ENCODE measurements at regions not wholly inside any gene's neighbourhood (a gene's known extent, or its start where the extent isn't known, plus 50 kb on each side); places are given as distances from the start of the nearest gene placed in this dataset.
"Not testable (repeated sequence)": the region's sequence is repeated elsewhere in the genome, so short reads cannot be mapped to it uniquely, and the experiment has no call there.

DNA sequence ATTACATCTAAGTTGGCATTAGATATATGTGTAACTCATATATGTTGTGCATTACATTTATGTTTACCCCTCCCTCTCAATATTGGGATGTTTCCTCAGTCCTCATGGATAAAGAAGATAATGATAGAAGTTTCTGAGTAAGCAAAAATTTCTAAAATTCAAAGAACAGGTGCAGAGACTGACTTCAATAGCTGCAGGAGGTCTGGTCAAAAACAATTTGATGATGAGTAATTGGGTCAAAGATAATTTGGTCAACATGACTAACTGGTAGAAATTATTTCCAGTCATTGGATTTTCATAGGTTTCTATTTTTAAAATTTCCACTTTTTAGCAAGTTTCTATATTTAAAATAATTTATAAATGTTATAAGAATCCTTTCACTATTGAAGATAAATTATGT is 1130.9 kb upstream of the SLC39A10 start:
- no peak overlapping the region for H3K4me3 Mint-ChIP-seq
- TF ChIP-seq, protein P1, sequence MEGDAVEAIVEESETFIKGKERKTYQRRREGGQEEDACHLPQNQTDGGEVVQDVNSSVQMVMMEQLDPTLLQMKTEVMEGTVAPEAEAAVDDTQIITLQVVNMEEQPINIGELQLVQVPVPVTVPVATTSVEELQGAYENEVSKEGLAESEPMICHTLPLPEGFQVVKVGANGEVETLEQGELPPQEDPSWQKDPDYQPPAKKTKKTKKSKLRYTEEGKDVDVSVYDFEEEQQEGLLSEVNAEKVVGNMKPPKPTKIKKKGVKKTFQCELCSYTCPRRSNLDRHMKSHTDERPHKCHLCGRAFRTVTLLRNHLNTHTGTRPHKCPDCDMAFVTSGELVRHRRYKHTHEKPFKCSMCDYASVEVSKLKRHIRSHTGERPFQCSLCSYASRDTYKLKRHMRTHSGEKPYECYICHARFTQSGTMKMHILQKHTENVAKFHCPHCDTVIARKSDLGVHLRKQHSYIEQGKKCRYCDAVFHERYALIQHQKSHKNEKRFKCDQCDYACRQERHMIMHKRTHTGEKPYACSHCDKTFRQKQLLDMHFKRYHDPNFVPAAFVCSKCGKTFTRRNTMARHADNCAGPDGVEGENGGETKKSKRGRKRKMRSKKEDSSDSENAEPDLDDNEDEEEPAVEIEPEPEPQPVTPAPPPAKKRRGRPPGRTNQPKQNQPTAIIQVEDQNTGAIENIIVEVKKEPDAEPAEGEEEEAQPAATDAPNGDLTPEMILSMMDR (IDR thresholded peaks at IDR 0.05) = no peak
- H3K4me2 ChIP-seq (replicated peaks; ENCODE audit: extremely low read depth, low read length, poor library complexity, severe bottlenecking) = no peak overlapping the region
- no peaks in the 10 kb centered on the region for H3K36me3 Mint-ChIP-seq
- intact Hi-C loops (cut with micrococcal nuclease) = no loop called here
- no peaks in the 10 kb centered on the region for H4K20me1 ChIP-seq (ENCODE audit: insufficient read depth, low read length)
- no peaks in the 10 kb centered on the region for H3K79me2 ChIP-seq (ENCODE audit: insufficient read depth, low read length)
- no peaks in the 10 kb centered on the region for H3K4me1 Mint-ChIP-seq
- no peak overlapping the region for H3K27ac ChIP-seq (ENCODE audit: low read depth in 1 of 2, low read length in 2 of 2)
- DNase-seq = no peak
- no peaks in the 10 kb centered on the region for H3K9me3 ChIP-seq (replicated peaks in 1 of 2; ENCODE audit: control insufficient read depth in 1 of 2, insufficient read depth in 1 of 2, low read length in 2 of 2)
- no peak overlapping the region for H3K9ac ChIP-seq (ENCODE audit: insufficient read depth, low read length, poor library complexity, severe bottlenecking)
- H3K27me3 Mint-ChIP-seq (ENCODE audit: low read depth in 3 of 3) = no peaks in the 10 kb centered on the region
- H3K27me3 ChIP-seq (ENCODE audit: control insufficient read depth in 2 of 2, insufficient read depth in 2 of 2, low read length in 2 of 2) = no peaks in the 10 kb centered on the region
- H2AFZ ChIP-seq (ENCODE audit: insufficient read depth, low read depth, low read length, poor library complexity, severe bottlenecking) = no peak overlapping the region
- H3K4me1 ChIP-seq (ENCODE audit: control insufficient read depth in 1 of 2, insufficient read depth in 2 of 2, low read length in 2 of 2) = no peaks in the 10 kb centered on the region
- no peak overlapping the region for H3K4me3 ChIP-seq (replicated peaks in 1 of 3; ENCODE audit: low read depth in 2 of 3, low read length in 3 of 3)
- H3K36me3 ChIP-seq (replicated peaks in 1 of 2; ENCODE audit: control insufficient read depth in 1 of 2, insufficient read depth in 2 of 2, low read length in 2 of 2) = no peaks in the 10 kb centered on the region
- peaks cover 0 to 5% (median 2%) of the 10 kb centered on the region in 7 donors for H3K9me3 Mint-ChIP-seq
- H3K27ac Mint-ChIP-seq = no peak overlapping the region

DNA sequence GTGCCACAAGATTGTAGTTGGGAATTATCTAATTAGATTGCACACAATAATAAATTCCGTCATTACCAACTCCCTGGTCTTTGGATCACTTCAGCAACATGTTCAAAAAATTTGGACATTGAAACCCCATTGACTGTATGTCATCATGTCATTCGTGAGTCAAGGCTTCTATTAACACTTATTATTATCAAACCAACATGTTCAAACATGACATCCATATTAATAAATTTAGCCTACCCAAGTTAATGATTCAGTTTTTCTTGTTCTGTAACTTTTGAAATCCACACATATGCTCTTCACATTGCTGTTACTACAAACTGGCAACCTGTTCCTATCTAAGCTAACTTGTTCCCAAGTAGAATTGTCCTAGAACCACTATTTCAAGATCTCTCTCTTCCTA is 1142.7 kb upstream of the SLC39A10 start:
- H3K9me3 Mint-ChIP-seq = peaks cover 0 to 5% (median 0%) of the 10 kb centered on the region in 7 donors
- WGBS (ENCODE audit: insufficient coverage) = no CpG with 5 or more reads among the region's 2 CpGs
- no peaks in the 10 kb centered on the region for H3K4me1 ChIP-seq (ENCODE audit: control insufficient read depth in 1 of 2, insufficient read depth in 2 of 2, low read length in 2 of 2)
- no peaks in the 10 kb centered on the region for H3K36me3 ChIP-seq (replicated peaks in 1 of 2; ENCODE audit: control insufficient read depth in 1 of 2, insufficient read depth in 2 of 2, low read length in 2 of 2)
- no peak overlapping the region for H3K9ac ChIP-seq (ENCODE audit: insufficient read depth, low read length, poor library complexity, severe bottlenecking)
- H3K27ac ChIP-seq (ENCODE audit: low read depth in 1 of 2, low read length in 2 of 2) = no peak overlapping the region
- no peak overlapping the region for H3K27ac Mint-ChIP-seq
- intact Hi-C loops (cut with micrococcal nuclease) = no loop called here
- H3K27me3 ChIP-seq (ENCODE audit: control insufficient read depth in 2 of 2, insufficient read depth in 2 of 2, low read length in 2 of 2) = no peaks in the 10 kb centered on the region
- H3K79me2 ChIP-seq (ENCODE audit: insufficient read depth, low read length) = no peaks in the 10 kb centered on the region
- no peaks in the 10 kb centered on the region for H3K4me1 Mint-ChIP-seq
- H3K36me3 Mint-ChIP-seq = no peaks in the 10 kb centered on the region
- no peak overlapping the region for H3K4me2 ChIP-seq (replicated peaks; ENCODE audit: extremely low read depth, low read length, poor library complexity, severe bottlenecking)
- no peak overlapping the region for H3K4me3 ChIP-seq (replicated peaks in 1 of 3; ENCODE audit: low read depth in 2 of 3, low read length in 3 of 3)
- TF ChIP-seq, protein P1 (IDR thresholded peaks at IDR 0.05) = no peak
- no peak overlapping the region for H2AFZ ChIP-seq (ENCODE audit: insufficient read depth, low read depth, low read length, poor library complexity, severe bottlenecking)
- peaks cover 5 to 7% of the 10 kb centered on the region in 2 donors for H3K9me3 ChIP-seq (replicated peaks in 1 of 2; ENCODE audit: control insufficient read depth in 1 of 2, insufficient read depth in 1 of 2, low read length in 2 of 2)
- no peaks in the 10 kb centered on the region for H3K27me3 Mint-ChIP-seq (ENCODE audit: low read depth in 3 of 3)
- DNase-seq = no peak
- no peaks in the 10 kb centered on the region for H4K20me1 ChIP-seq (ENCODE audit: insufficient read depth, low read length)
- H3K4me3 Mint-ChIP-seq = no peak overlapping the region

DNA sequence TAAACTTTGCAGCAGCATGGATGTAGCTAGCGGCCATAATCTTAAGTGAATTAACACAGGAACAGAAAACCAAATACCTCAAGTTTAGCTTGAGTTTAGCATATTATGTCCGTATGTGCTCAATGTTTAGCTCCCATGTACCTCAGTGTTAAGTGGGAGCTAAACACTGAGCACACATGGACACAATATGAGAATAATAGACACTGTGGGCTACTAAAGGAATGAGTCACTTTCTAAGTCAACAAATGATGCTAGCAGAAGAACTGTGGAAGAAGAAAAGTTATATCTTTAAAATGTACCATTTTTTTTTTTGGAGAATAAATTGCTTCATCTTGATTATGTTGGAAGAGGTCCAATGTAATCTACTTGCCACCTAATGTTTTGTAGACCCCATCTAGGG is 1146.0 kb upstream of the SLC39A10 start:
- H3K36me3 ChIP-seq (replicated peaks in 1 of 2; ENCODE audit: control insufficient read depth in 1 of 2, insufficient read depth in 2 of 2, low read length in 2 of 2); H3K4me3 Mint-ChIP-seq; H3K4me1 ChIP-seq (ENCODE audit: control insufficient read depth in 1 of 2, insufficient read depth in 2 of 2, low read length in 2 of 2); intact Hi-C loops (cut with micrococcal nuclease); H2AFZ ChIP-seq (ENCODE audit: insufficient read depth, low read depth, low read length, poor library complexity, severe bottlenecking); H3K9me3 ChIP-seq (replicated peaks in 1 of 2; ENCODE audit: control insufficient read depth in 1 of 2, insufficient read depth in 1 of 2, low read length in 2 of 2); H3K27me3 Mint-ChIP-seq (ENCODE audit: low read depth in 3 of 3); DNase-seq; H3K4me3 ChIP-seq (replicated peaks in 1 of 3; ENCODE audit: low read depth in 2 of 3, low read length in 3 of 3); H3K79me2 ChIP-seq (ENCODE audit: insufficient read depth, low read length); H3K4me1 Mint-ChIP-seq; H3K4me2 ChIP-seq (replicated peaks; ENCODE audit: extremely low read depth, low read length, poor library complexity, severe bottlenecking); H3K9ac ChIP-seq (ENCODE audit: insufficient read depth, low read length, poor library complexity, severe bottlenecking); H3K27ac Mint-ChIP-seq; H3K27me3 ChIP-seq (ENCODE audit: control insufficient read depth in 2 of 2, insufficient read depth in 2 of 2, low read length in 2 of 2); H3K9me3 Mint-ChIP-seq; H3K36me3 Mint-ChIP-seq; H3K27ac ChIP-seq (ENCODE audit: low read depth in 1 of 2, low read length in 2 of 2); H4K20me1 ChIP-seq (ENCODE audit: insufficient read depth, low read length): not testable (repeated sequence)
- no CpG with 5 or more reads among the region's 2 CpGs for WGBS (ENCODE audit: insufficient coverage)

DNA sequence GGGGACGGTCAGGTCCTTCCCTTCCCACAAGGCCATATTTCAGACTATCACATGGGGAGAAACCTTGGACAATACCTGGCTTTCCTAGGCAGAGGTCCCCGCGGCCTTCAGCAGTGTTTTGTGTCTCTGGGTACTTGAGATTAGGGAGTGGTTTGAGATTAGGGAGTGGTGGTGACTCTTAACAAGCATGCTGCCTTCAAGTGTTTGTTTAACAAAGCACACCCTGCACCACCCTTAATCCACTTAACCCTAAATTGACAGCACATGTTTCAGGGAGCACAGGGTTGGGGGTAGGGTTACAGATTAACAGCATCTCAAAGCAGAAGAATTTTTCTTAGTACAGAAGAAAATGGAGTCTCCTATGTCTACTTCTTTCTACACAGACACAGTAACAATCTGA is 1152.2 kb upstream of the SLC39A10 start:
- H3K27me3 Mint-ChIP-seq (ENCODE audit: low read depth in 3 of 3); H3K36me3 ChIP-seq (replicated peaks in 1 of 2; ENCODE audit: control insufficient read depth in 1 of 2, insufficient read depth in 2 of 2, low read length in 2 of 2); H3K4me3 ChIP-seq (replicated peaks in 1 of 3; ENCODE audit: low read depth in 2 of 3, low read length in 3 of 3); H3K4me1 Mint-ChIP-seq; H3K4me1 ChIP-seq (ENCODE audit: control insufficient read depth in 1 of 2, insufficient read depth in 2 of 2, low read length in 2 of 2); H3K4me2 ChIP-seq (replicated peaks; ENCODE audit: extremely low read depth, low read length, poor library complexity, severe bottlenecking); H3K9me3 Mint-ChIP-seq; H3K36me3 Mint-ChIP-seq; H3K27ac Mint-ChIP-seq; H3K27ac ChIP-seq (ENCODE audit: low read depth in 1 of 2, low read length in 2 of 2); DNase-seq; H2AFZ ChIP-seq (ENCODE audit: insufficient read depth, low read depth, low read length, poor library complexity, severe bottlenecking); H3K9ac ChIP-seq (ENCODE audit: insufficient read depth, low read length, poor library complexity, severe bottlenecking); intact Hi-C loops (cut with micrococcal nuclease); H3K4me3 Mint-ChIP-seq; H3K27me3 ChIP-seq (ENCODE audit: control insufficient read depth in 2 of 2, insufficient read depth in 2 of 2, low read length in 2 of 2); H3K79me2 ChIP-seq (ENCODE audit: insufficient read depth, low read length); H3K9me3 ChIP-seq (replicated peaks in 1 of 2; ENCODE audit: control insufficient read depth in 1 of 2, insufficient read depth in 1 of 2, low read length in 2 of 2); H4K20me1 ChIP-seq (ENCODE audit: insufficient read depth, low read length): not testable (repeated sequence)
- WGBS (ENCODE audit: insufficient coverage) = 83% methylated on average over 1 of the region's 3 CpGs

Measured in CD14-positive monocyte (primary cell).